Amniotic epithelial cell (primary cell): ENCODE measurements at regions not wholly inside any gene's neighbourhood (a gene's known extent, or its start where the extent isn't known, plus 50 kb on each side); places are given as distances from the start of the nearest gene placed in this dataset.
A peak's percentile ranks its signal among the peaks of the same experiment; 100 is the strongest.

Source experiments
- DNase-seq: peaks from one replicate; pipeline ENCODE4 v3.0.0-alpha.2; 2010; ENCODE audit warnings: low read depth

- no peak for DNase-seq
Measured at GRCh38 chr6:147817042-147817689, 308.7 kb downstream of the SAMD5 start.

- DNase-seq = no peak
Measured at GRCh38 chr6:147820520-147820919, 312.0 kb downstream of the SAMD5 start.

- DNase-seq = no peak
Measured at GRCh38 chr6:147821295-147821897, 312.9 kb downstream of the SAMD5 start.

GRCh38 chr6:147823936-147824335, 315.4 kb downstream of the SAMD5 start:
- no peak for DNase-seq

GRCh38 chr6:147825848-147826247, 317.4 kb downstream of the SAMD5 start:
- no peak for DNase-seq

GRCh38 chr6:147826698-147827097, 318.2 kb downstream of the SAMD5 start:
- DNase-seq = no peak

- no peak for DNase-seq
Measured at GRCh38 chr6:147829418-147829817, 320.9 kb downstream of the SAMD5 start.

- DNase-seq = no peak
Measured at GRCh38 chr6:147829835-147830234, 321.3 kb downstream of the SAMD5 start.

- no peak for DNase-seq
Measured at GRCh38 chr6:147831356-147831755, 322.9 kb downstream of the SAMD5 start.

- DNase-seq = no peak
Measured at GRCh38 chr6:147833607-147834006, 325.1 kb downstream of the SAMD5 start.

GRCh38 chr6:147834084-147834776, 325.7 kb downstream of the SAMD5 start:
- DNase-seq = no peak

GRCh38 chr6:147837540-147837939, 329.1 kb downstream of the SAMD5 start:
- DNase-seq = peak; percentile 9

GRCh38 chr6:147839708-147840610, 331.5 kb downstream of the SAMD5 start:
- no peak for DNase-seq

GRCh38 chr6:147841547-147842148, 333.2 kb downstream of the SAMD5 start:
- DNase-seq = no peak

GRCh38 chr6:147849401-147850330, 341.2 kb downstream of the SAMD5 start:
- DNase-seq = no peak

- DNase-seq = no peak
Measured at GRCh38 chr6:147852772-147853171, 344.3 kb downstream of the SAMD5 start.

GRCh38 chr6:147853574-147853973, 345.1 kb downstream of the SAMD5 start:
- DNase-seq = no peak

GRCh38 chr6:147855803-147856482, 347.5 kb downstream of the SAMD5 start:
- no peak for DNase-seq

GRCh38 chr6:147856687-147857086, 348.2 kb downstream of the SAMD5 start:
- DNase-seq = no peak

- DNase-seq = no peak
Measured at GRCh38 chr6:147858421-147858820, 349.9 kb downstream of the SAMD5 start.
